Choroid plexus epithelial cell (primary cell): ENCODE measurements at regions not wholly inside any gene's neighbourhood (a gene's known extent, or its start where the extent isn't known, plus 50 kb on each side); places are given as distances from the start of the nearest gene placed in this dataset.

Experiments used
- DNase-seq: peaks from one replicate; pipeline ENCODE4 v3.0.0-alpha.2; 2010; ENCODE audit warnings: low read depth
- H3K4me3 ChIP-seq: 2 replicates; pipeline ENCODE4 v1.5.1; 2011; ENCODE audit warnings: low read depth, mild to moderate bottlenecking, control low read depth, low read length, moderate library complexity
- CTCF ChIP-seq: conservative IDR thresholded peaks from 2 replicates; pipeline ENCODE4 v1.5.1; 2011; ENCODE audit warnings: low read depth, mild to moderate bottlenecking, control low read depth, inconsistent platforms, low read length, moderate library complexity

- H3K4me3 ChIP-seq: no peak overlapping the region
- TF ChIP-seq CTCF: no peak
- no peak for DNase-seq
Observed at GRCh38 chrX:134732676-134733075, 64.3 kb downstream of the PABIR2 start.

DNA sequence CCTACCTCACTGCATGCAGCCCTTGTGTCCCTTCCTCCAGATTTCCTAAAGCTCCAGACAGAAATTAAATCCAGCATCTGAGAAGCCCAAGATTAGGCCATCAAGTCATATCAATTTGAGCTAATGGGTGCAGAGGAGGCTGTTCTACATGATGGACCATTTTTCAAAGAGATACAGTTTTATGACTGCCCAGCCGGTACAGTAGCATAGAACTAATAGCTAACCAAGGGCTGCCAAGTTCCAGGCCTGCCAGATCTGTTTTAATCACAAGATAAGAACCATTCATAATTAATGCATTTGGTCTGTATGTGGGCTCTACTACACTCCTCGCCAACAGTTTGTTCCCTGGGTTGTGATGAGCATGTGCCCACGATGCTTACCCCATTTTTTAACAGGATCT is 64.9 kb downstream of the PABIR2 start:
- no peak for DNase-seq
- TF ChIP-seq CTCF: no peak
- H3K4me3 ChIP-seq: no peak overlapping the region

- peak; percentile 46 for TF ChIP-seq CTCF
- peak; percentile 41 for DNase-seq
Observed at GRCh38 chrX:134727363-134727762, 69.1 kb upstream of the PLAC1 start.

GRCh38 chrX:134725103-134725690 is 66.9 kb upstream of the PLAC1 start:
- no peak for TF ChIP-seq CTCF
- DNase-seq: no peak
- H3K4me3 ChIP-seq: no peak overlapping the region

More at GRCh38 chrX:134727363-134727762, 69.1 kb upstream of the PLAC1 start:
- H3K4me3 ChIP-seq: no peak overlapping the region

DNA sequence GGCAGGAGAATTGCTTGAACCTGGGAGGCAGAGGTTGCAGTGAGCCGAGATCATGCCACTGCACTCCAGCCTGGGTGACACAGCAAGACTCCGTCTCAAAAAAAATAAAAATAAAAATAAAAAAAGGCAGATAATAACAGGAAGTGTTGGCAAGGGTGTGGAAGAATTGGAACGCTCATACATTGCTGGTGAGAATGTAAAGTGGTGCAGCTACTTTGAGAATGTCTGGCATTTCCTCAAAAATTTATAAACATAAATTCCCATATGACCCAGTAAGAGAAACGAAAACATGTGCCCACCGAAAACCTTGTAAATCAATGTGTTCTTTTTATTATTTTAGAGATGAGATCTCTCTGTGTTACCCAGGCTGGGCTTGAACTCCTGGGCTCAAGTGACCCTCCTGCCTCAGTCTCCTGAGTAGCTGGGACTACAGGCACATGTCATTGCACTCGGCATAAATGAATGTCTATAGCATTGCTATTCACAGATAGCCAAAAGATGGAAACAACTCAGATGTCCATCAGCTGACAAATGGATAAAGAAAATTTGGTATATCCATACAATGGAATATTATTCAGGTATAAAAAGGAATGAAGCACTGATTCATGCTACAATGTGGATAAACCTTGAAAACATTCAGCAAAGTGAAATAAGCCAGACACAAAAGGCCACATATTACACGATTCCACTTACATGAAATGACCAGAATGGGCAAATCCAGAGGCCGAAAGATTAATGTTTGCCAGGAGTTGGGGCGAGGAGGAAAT is 63.7 kb upstream of the PLAC1 start:
- no peak for TF ChIP-seq CTCF
- DNase-seq: peak; percentile 44
- no peak overlapping the region for H3K4me3 ChIP-seq

- no peak overlapping the region for H3K4me3 ChIP-seq
- peak; percentile 17 for DNase-seq
- TF ChIP-seq CTCF: no peak
Observed at GRCh38 chrX:134718966-134719317, 60.7 kb upstream of the PLAC1 start.
